Stimulated activated CD4-positive, alpha-beta T cell treated with anti-CD3 and anti-CD28 coated beads, Interleukin-4, amount 100 ng/mL, for 48 hours (primary cell): ENCODE measurements at regions not wholly inside any gene's neighbourhood (a gene's known extent, or its start where the extent isn't known, plus 50 kb on each side); places are given as distances from the start of the nearest gene placed in this dataset.
"Not testable (repeated sequence)": the region's sequence is repeated elsewhere in the genome, so short reads cannot be mapped to it uniquely, and the experiment has no call there.

ENCODE experiments used
- DNase-seq, 2 donors: peaks; one replicate each; pipeline ENCODE4 v3.0.0-alpha.2; 2020; ENCODE audit warnings: low read depth in 2 of 2

GRCh38 chr2:125216321-125216720, 1191.2 kb downstream of the CNTNAP5 start:
- no peak for DNase-seq

GRCh38 chr2:125224188-125224587, 1199.1 kb downstream of the CNTNAP5 start:
- no peak for DNase-seq

GRCh38 chr2:125224830-125225229, 1199.7 kb downstream of the CNTNAP5 start:
- no peak for DNase-seq

- no peak for DNase-seq
Observed at GRCh38 chr2:125227843-125228392, 1202.8 kb downstream of the CNTNAP5 start.

GRCh38 chr2:125240870-125241269, 1215.8 kb downstream of the CNTNAP5 start:
- no peak for DNase-seq

GRCh38 chr2:125243074-125243473, 1218.0 kb downstream of the CNTNAP5 start:
- no peak for DNase-seq

GRCh38 chr2:125254010-125254409, 1228.9 kb downstream of the CNTNAP5 start:
- no peak for DNase-seq

- no peak for DNase-seq
Observed at GRCh38 chr2:125259451-125259850, 1234.4 kb downstream of the CNTNAP5 start.

GRCh38 chr2:125260366-125260930, 1235.4 kb downstream of the CNTNAP5 start:
- DNase-seq: not testable (repeated sequence)

GRCh38 chr2:125264453-125264852, 1239.4 kb downstream of the CNTNAP5 start:
- no peak for DNase-seq

- DNase-seq: no peak
Observed at GRCh38 chr2:125267683-125268082, 1242.6 kb downstream of the CNTNAP5 start.

- no peak for DNase-seq
Observed at GRCh38 chr2:125272651-125273050, 1247.6 kb downstream of the CNTNAP5 start.

GRCh38 chr2:125274718-125275117, 1249.6 kb downstream of the CNTNAP5 start:
- DNase-seq: no peak

GRCh38 chr2:125280265-125280664, 1255.2 kb downstream of the CNTNAP5 start:
- DNase-seq: no peak

- no peak for DNase-seq
Observed at GRCh38 chr2:125281242-125281641, 1256.2 kb downstream of the CNTNAP5 start.

GRCh38 chr2:125296742-125297141, 1271.7 kb downstream of the CNTNAP5 start:
- no peak for DNase-seq

- DNase-seq: no peak
Observed at GRCh38 chr2:125310657-125311364, 1285.7 kb downstream of the CNTNAP5 start.

- DNase-seq: no peak
Observed at GRCh38 chr2:125312342-125312741, 1287.3 kb downstream of the CNTNAP5 start.

GRCh38 chr2:125313806-125314205, 1288.7 kb downstream of the CNTNAP5 start:
- DNase-seq: no peak

- DNase-seq: no peak
Observed at GRCh38 chr2:125318740-125319139, 1293.7 kb downstream of the CNTNAP5 start.

- no peak for DNase-seq
Observed at GRCh38 chr2:125324273-125324672, 1299.2 kb downstream of the CNTNAP5 start.

- no peak for DNase-seq
Observed at GRCh38 chr2:125330133-125330532, 1305.0 kb downstream of the CNTNAP5 start.

- DNase-seq: no peak
Observed at GRCh38 chr2:125341353-125341752, 1314.6 kb upstream of the GYPC start.
